Hematopoietic multipotent progenitor cell treated with erythropoietin and hydrocortisone succinate and interleukin-3 and kit ligand, for 15 days (in vitro differentiated cells): ENCODE measurements at regions not wholly inside any gene's neighbourhood (a gene's known extent, or its start where the extent isn't known, plus 50 kb on each side); places are given as distances from the start of the nearest gene placed in this dataset.

Experiments used
- DNase-seq: peaks from one replicate; pipeline ENCODE4 v3.0.0-alpha.2; 2015; ENCODE audit warnings: low spot score

- no peak for DNase-seq
Observed at GRCh38 chr5:32990593-32991420, 279.7 kb downstream of the NPR3 start.

- no peak for DNase-seq
Observed at GRCh38 chr5:32991421-32991815, 280.3 kb downstream of the NPR3 start.

- DNase-seq = no peak
Observed at GRCh38 chr5:32996336-32996735, 285.2 kb downstream of the NPR3 start.

GRCh38 chr5:33008751-33009418 lies 297.8 kb downstream of the NPR3 start:
- no peak for DNase-seq

GRCh38 chr5:33010846-33011245 lies 299.7 kb downstream of the NPR3 start:
- no peak for DNase-seq

DNA sequence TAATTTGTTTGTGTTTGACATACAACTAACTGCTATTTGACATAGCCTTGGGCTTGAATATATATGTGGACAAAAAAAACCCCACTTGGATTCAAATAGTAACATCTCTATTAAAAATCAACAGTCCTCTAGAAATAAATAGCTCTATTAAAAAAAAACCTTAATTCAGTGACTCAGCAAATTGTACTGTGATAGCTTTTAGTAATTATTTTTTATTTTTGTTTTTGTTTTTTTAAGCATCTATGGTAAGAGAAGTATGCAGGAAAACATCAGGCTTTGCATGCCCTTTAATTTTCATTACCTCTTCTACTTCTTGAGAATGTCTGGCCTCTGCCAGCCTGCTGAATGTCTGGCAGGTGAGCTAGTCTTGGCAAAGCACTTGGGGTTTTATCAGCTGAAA lies 300.7 kb downstream of the NPR3 start:
- no peak for DNase-seq

GRCh38 chr5:33023649-33024048 lies 312.5 kb downstream of the NPR3 start:
- DNase-seq = no peak

- DNase-seq = no peak
Observed at GRCh38 chr5:33032271-33033070, 321.4 kb downstream of the NPR3 start.

GRCh38 chr5:33033516-33033915 lies 322.4 kb downstream of the NPR3 start:
- DNase-seq = no peak

DNA sequence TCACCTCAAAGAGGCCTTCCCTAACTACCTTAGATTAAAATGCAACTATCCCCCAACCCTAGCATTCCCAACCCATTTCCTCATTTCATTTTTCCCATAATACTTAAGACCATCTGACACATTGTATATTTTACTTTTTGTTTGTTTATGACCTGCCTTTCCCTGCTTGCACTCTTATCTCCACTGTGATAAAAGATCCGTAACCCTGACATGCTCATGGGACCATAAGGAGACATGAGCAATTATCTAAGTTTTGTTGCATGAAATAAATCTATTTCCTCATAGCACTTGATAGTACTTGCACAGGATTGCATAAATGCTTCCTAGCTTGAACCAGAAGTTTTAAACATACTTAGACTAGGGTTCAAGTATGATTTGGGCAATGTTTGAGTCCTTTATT lies 323.7 kb downstream of the NPR3 start:
- DNase-seq = no peak

- DNase-seq = no peak
Observed at GRCh38 chr5:33035851-33036527, 324.9 kb downstream of the NPR3 start.

DNA sequence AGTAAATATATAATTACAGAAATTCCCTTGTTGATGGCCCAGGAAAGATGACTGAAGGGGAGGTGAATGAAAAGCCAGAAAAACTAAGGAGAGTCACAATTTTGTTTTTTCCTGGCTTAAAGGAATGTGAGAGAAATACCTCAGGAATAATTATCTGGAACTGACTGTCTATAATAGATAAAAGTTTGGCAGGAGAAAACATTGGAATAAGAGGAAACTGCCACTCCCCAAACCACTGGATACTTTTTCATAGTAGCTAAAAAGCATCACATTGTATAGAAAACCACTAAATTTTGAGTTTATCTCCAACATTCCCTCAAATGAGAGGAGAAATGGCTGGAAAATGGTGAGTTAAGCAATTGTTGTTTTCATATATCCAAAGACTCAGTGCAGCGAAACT lies 326.0 kb downstream of the NPR3 start:
- no peak for DNase-seq

GRCh38 chr5:33041586-33041985 lies 330.5 kb downstream of the NPR3 start:
- no peak for DNase-seq

DNA sequence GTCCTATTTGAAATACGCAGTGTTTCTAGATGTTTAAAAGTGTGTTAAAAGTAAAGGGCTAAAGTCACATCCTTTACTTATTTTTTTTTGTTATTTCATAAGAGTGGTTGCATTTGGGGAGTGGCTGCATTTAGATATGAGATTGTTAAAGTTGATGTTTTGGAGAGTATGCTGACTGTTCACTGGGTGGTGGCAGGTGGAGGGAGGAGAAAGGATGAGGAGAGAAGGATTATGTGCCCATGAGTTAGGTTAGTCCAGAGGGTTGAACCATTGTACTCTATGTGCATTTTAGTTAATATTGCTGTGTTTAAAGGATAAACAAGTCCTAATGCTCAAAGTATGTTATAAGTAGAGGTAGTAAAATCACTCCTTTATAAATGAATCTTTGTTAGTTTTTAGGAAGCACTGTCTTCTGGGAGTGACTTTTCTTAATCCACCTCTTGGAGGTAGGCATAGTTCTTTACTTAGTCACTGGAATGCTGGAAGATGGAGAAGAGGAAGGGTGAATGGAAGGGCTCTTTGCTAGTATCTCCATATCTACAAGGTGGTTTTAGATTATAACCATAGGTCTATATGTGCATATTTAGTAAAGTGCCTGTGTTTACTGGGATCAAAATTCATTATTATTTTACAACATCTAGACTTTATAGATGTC lies 332.3 kb downstream of the NPR3 start:
- no peak for DNase-seq

DNA sequence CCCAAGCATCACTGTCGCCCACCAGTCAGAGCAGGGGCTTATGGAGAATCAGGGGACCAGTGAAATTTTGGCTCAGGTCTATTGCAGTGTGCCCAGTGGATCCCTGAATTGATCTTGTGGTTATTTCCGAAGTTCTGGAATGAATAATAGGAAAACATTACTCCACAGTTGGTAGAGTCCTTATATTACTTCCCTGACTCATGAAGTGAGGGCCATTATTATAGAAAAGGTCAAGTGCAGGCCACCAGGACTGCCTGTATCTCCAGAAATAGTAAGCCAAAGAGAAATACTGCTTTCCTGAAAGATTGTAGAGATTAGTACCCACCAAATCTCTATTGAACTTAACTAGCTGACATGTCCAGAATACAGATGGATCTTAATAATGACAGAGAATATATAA lies 335.0 kb downstream of the NPR3 start:
- no peak for DNase-seq

- no peak for DNase-seq
Observed at GRCh38 chr5:33048315-33048714, 337.2 kb downstream of the NPR3 start.

DNA sequence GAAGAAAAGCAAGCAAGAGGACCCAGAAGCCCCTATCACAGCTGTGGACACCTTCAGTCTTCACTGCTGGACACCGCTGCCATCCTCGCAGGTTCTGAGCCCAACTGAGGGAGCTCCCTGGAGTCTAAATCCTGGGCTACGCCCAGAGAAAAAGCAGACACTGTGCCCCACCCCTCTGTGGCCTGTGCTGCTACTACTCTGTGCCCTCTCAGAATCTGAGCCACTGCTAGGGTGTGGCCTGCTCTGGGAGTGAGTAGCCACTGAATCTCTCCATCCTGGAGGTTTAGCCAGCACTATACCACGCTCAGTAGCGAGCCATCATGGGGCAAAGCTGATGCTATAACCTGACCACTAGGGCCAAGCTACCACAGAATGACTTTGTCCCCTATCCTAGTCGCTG lies 338.2 kb downstream of the NPR3 start:
- no peak for DNase-seq

DNA sequence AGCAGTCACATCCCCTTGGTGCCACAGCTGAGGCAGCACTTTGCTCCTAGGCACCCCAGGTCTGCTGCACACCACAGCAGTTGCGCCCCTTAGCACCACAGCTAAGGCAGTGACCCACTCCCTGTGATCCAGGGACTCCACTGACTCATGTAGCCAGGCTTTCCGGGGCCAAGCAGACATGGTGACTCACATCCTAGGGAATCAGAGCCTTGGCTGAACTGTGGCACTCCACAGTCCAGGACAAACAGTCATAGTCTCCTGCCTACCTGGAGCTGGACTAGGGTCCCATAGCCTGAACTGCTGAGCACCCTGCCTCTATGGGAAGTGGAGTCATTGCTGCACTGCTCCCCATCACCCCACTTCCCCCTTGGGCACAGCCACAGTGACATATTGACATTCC lies 338.7 kb downstream of the NPR3 start:
- DNase-seq = no peak

- DNase-seq = no peak
Observed at GRCh38 chr5:33059081-33059480, 348.0 kb downstream of the NPR3 start.

GRCh38 chr5:33065131-33065530 lies 354.0 kb downstream of the NPR3 start:
- DNase-seq = no peak

GRCh38 chr5:33067291-33067690 lies 356.2 kb downstream of the NPR3 start:
- DNase-seq = no peak

- DNase-seq = no peak
Observed at GRCh38 chr5:33068786-33069185, 357.7 kb downstream of the NPR3 start.
